ENCODE measurements at regions not wholly inside any gene's neighbourhood (a gene's known extent, or its start where the extent isn't known, plus 50 kb on each side); places are given as distances from the start of the nearest gene placed in this dataset.

- TF ChIP-seq EZH2 (IDR thresholded peaks at IDR 0.05; ENCODE audit: borderline replicate concordance, low read length) (no peak), CTCF (IDR thresholded peaks at IDR 0.05; ENCODE audit: low read length) (no peak)
These were observed 256.1 kb downstream of the TBX18 start for GRCh38 chr6:84508334-84508733.
